GM12892 (cell line): ENCODE measurements at regions not wholly inside any gene's neighbourhood (a gene's known extent, or its start where the extent isn't known, plus 50 kb on each side); places are given as distances from the start of the nearest gene placed in this dataset.

ENCODE experiments used
- POLR2A ChIP-seq: IDR thresholded peaks from 2 replicates; pipeline ENCODE4 v1.6.1; 2011; ENCODE audit warnings: low read depth, low read length, control low read depth
- TAF1 ChIP-seq: IDR thresholded peaks from 2 replicates; pipeline ENCODE4 v1.6.1; 2011; ENCODE audit warnings: low read depth, mild to moderate bottlenecking, control low read depth, low read length, borderline replicate concordance

DNA sequence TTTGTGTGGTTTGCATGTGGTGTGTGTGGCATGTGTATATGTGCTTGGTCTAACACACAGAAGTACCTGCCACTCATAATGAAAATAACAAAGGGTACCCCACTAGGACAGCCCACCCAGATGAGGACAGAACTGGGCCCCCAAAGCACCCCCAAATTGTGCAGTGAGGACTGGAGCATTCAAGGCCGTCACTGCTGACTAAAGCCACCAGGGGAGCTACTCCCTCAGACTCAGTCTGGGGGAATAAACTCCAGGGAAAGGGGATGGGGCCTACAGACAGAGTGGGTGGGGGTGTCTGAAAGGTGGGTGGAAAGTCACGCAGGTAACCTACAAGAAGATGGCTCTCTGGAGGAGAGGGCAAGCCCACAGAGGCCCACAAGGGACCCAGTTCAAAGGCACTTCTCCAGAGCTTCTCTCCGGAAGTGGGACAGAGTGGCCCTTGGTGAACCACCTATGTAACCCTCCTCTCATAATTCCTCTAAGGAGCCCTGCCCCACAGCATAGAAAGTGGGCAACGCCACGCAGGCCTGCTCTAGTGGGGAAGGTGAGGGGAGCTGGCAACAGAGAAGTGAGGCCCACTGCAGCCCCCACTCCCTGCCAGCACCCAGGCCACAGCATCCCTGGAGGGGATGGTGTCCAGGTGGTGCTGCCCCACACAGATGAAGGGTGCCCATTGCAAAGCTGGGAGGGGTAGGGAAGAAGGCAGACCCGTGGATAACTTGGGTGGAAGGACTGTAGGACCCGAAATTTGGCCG, 122.8 kb upstream of the MAFB start:
- TF ChIP-seq TAF1 (no peak), POLR2A (no peak)
